ENCODE measurements at regions not wholly inside any gene's neighbourhood (a gene's known extent, or its start where the extent isn't known, plus 50 kb on each side); places are given as distances from the start of the nearest gene placed in this dataset.
"Not testable (repeated sequence)": the region's sequence is repeated elsewhere in the genome, so short reads cannot be mapped to it uniquely, and the experiment has no call there.

DNA sequence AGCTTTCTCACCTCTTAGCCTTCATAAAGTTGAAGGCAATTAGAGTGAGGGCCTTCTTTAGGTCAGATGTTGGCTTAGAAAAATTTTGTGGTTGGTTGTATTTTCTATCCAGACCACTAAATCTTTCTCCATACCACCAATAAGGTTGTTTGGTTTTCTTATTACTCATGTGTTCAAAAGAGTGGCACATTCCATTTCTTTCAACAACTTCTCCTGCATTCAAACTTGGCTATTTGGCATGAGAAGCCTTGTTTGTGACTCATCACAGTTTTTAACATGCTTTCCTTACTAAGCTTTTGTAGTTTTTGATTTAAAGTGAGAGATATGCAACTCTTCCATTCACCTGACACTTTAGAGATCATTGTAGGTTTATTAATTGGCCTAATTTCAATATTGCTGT lies 949.6 kb downstream of the TBC1D32 start:
- POLR2A ChIA-PET: no interaction called here
- no peak overlapping the region for H3K4me3 ChIP-seq (ENCODE audit: low read depth, low read length)
- CTCF ChIA-PET: no interaction called here
- H3K27ac ChIP-seq (ENCODE audit: low read depth, low read length): no peak overlapping the region
- TF ChIP-seq, protein P1, sequence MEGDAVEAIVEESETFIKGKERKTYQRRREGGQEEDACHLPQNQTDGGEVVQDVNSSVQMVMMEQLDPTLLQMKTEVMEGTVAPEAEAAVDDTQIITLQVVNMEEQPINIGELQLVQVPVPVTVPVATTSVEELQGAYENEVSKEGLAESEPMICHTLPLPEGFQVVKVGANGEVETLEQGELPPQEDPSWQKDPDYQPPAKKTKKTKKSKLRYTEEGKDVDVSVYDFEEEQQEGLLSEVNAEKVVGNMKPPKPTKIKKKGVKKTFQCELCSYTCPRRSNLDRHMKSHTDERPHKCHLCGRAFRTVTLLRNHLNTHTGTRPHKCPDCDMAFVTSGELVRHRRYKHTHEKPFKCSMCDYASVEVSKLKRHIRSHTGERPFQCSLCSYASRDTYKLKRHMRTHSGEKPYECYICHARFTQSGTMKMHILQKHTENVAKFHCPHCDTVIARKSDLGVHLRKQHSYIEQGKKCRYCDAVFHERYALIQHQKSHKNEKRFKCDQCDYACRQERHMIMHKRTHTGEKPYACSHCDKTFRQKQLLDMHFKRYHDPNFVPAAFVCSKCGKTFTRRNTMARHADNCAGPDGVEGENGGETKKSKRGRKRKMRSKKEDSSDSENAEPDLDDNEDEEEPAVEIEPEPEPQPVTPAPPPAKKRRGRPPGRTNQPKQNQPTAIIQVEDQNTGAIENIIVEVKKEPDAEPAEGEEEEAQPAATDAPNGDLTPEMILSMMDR (IDR thresholded peaks at IDR 0.05; ENCODE audit: low read depth, low read length): no peak
- peaks cover 2% of the 10 kb centered on the region; the same call in 1 of the 2 replicates for H3K9me3 ChIP-seq (ENCODE audit: control insufficient read depth, insufficient read depth, low read length)
- no peaks in the 10 kb centered on the region for H3K27me3 ChIP-seq (ENCODE audit: control insufficient read depth, insufficient read depth, low read length)
- no peak for DNase-seq (ENCODE audit: low read depth, low spot score)

- TF ChIP-seq, protein P1 (IDR thresholded peaks at IDR 0.05; ENCODE audit: low read depth, low read length): no peak
- H3K4me3 ChIP-seq (ENCODE audit: low read depth, low read length): no peak overlapping the region
- H3K27ac ChIP-seq (ENCODE audit: low read depth, low read length): no peak overlapping the region
- no peak for DNase-seq (ENCODE audit: low read depth, low spot score)
- ChIA-PET CTCF (no interaction called here), POLR2A (no interaction called here)
- H3K9me3 ChIP-seq (ENCODE audit: control insufficient read depth, insufficient read depth, low read length): peaks cover 2% of the 10 kb centered on the region; the same call in 1 of the 2 replicates
- H3K27me3 ChIP-seq (ENCODE audit: control insufficient read depth, insufficient read depth, low read length): no peaks in the 10 kb centered on the region
These were observed 950.6 kb downstream of the TBC1D32 start for GRCh38 chr6:120383681-120384080.

- POLR2A ChIA-PET: no interaction called here
- CTCF ChIA-PET: no interaction called here
These were observed 955.6 kb downstream of the TBC1D32 start for GRCh38 chr6:120378582-120379220.

GRCh38 chr6:120373185-120373584 lies 961.1 kb downstream of the TBC1D32 start:
- ChIA-PET CTCF (no interaction called here), POLR2A (no interaction called here)
- no peak for DNase-seq (ENCODE audit: low read depth, low spot score)
- Histone ChIP-seq H3K4me3 (ENCODE audit: low read depth, low read length) (no peak overlapping the region), H3K27ac (ENCODE audit: low read depth, low read length) (no peak overlapping the region), H3K9me3 (ENCODE audit: control insufficient read depth, insufficient read depth, low read length) (0 out of 2 replicates have a peak, but pooled peaks cover 2% of the 10 kb centered on the region), H3K27me3 (ENCODE audit: control insufficient read depth, insufficient read depth, low read length) (no peaks in the 10 kb centered on the region)
- TF ChIP-seq, protein P1 (IDR thresholded peaks at IDR 0.05; ENCODE audit: low read depth, low read length): no peak

More at GRCh38 chr6:120378582-120379220, 955.6 kb downstream of the TBC1D32 start:
- Histone ChIP-seq H3K27me3 (ENCODE audit: control insufficient read depth, insufficient read depth, low read length) (no peaks in the 10 kb centered on the region), H3K27ac (ENCODE audit: low read depth, low read length) (no peak overlapping the region), H3K4me3 (ENCODE audit: low read depth, low read length) (no peak overlapping the region), H3K9me3 (ENCODE audit: control insufficient read depth, insufficient read depth, low read length) (peaks cover 4% of the 10 kb centered on the region; the same call in 1 of the 2 replicates)
- TF ChIP-seq, protein P1 (IDR thresholded peaks at IDR 0.05; ENCODE audit: low read depth, low read length): no peak
- no peak for DNase-seq (ENCODE audit: low read depth, low spot score)

DNA sequence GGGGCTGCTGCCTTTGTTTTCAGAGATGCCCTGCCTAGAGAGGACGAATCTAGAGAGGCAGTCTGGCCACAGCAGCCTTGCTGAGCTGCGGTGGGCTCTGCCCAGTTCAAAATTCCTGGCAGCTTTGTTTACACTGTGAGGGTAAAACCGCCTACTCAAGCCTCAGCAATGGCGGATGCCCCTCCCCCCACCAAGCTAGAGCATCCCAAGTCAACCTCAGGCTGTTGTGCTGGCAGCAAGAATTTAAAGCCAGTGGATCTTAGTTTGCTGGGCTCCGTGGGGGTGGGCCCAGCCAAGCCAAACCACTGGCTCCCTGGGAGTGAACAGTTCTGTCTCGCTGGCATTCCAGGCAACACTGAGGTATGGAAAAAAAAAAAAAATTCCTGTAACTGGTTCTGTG lies 970.9 kb downstream of the TBC1D32 start:
- Histone ChIP-seq H3K27ac (ENCODE audit: low read depth, low read length) (no peak overlapping the region), H3K9me3 (ENCODE audit: control insufficient read depth, insufficient read depth, low read length) (peaks cover 9% of the 10 kb centered on the region; the same call in 1 of the 2 replicates), H3K4me3 (ENCODE audit: low read depth, low read length) (no peak overlapping the region), H3K27me3 (ENCODE audit: control insufficient read depth, insufficient read depth, low read length) (no peaks in the 10 kb centered on the region)
- POLR2A ChIA-PET: no interaction called here
- CTCF ChIA-PET: no interaction called here
- no peak for DNase-seq (ENCODE audit: low read depth, low spot score)
- TF ChIP-seq, protein P1 (IDR thresholded peaks at IDR 0.05; ENCODE audit: low read depth, low read length): no peak

DNA sequence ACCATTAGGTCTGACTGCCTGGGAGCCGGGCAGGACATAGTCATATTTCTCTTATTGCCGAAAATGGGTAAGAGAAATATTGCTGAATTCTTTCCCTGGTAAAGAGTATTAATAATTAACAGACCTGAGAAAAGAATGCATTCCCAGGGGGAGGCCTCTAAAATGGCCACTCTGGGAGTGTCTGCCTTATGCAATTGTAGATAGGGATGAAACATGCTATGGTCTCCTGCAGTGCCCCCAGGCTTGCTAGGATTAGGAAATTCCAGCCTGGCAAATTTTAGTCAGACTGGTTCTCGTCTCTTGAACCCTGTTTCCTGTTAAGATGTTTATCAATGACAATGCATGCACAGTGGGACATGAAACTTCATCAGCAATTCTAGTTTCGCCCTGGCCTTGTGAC lies 975.7 kb downstream of the TBC1D32 start:
- H3K9me3 ChIP-seq (ENCODE audit: control insufficient read depth, insufficient read depth, low read length): peaks cover 15% of the 10 kb centered on the region
- H3K27ac ChIP-seq (ENCODE audit: low read depth, low read length); H3K27me3 ChIP-seq (ENCODE audit: control insufficient read depth, insufficient read depth, low read length); CTCF ChIA-PET; H3K4me3 ChIP-seq (ENCODE audit: low read depth, low read length); POLR2A ChIA-PET; DNase-seq (ENCODE audit: low read depth, low spot score): not testable (repeated sequence)

Data from AG04450 (cell line).